Neural crest cell (in vitro differentiated cells): ENCODE measurements at regions not wholly inside any gene's neighbourhood (a gene's known extent, or its start where the extent isn't known, plus 50 kb on each side); places are given as distances from the start of the nearest gene placed in this dataset.

Experiments
- DNase-seq: peaks from one replicate; pipeline ENCODE4 v3.0.0; 2021; ENCODE audit warnings: low read depth, mixed read lengths, low spot score
- H3K27ac Mint-ChIP-seq: one replicate; pipeline ENCODE4 v1.8.0; 2021; ENCODE audit warnings: mild to moderate bottlenecking, mixed read lengths; ENCODE audit not compliant: unreplicated experiment
- H3K27me3 Mint-ChIP-seq: 2 replicates; pipeline ENCODE4 v1.8.0; 2021; ENCODE audit warnings: low read depth, mild to moderate bottlenecking, mixed read lengths
- H3K36me3 Mint-ChIP-seq: 2 replicates; pipeline ENCODE4 v1.8.0; 2021; ENCODE audit warnings: low read depth, mild to moderate bottlenecking, mixed read lengths
- H3K4me1 Mint-ChIP-seq: 2 replicates; pipeline ENCODE4 v1.8.0; 2021; ENCODE audit warnings: mixed read lengths
- H3K4me3 Mint-ChIP-seq: one replicate; pipeline ENCODE4 v1.8.0; 2021; ENCODE audit warnings: mild to moderate bottlenecking, mixed read lengths
- H3K9me3 Mint-ChIP-seq: 2 replicates; pipeline ENCODE4 v1.8.0; 2021; ENCODE audit warnings: mixed read lengths
- TF ChIP-seq, protein P1 (sequence below): fragments of 200-600 bp; sonication (generic); conservative IDR thresholded peaks from 2 replicates; pipeline ENCODE4 v1.5.0; 2021; ENCODE audit warnings: antibody characterized with exemption, mild to moderate bottlenecking

DNA sequence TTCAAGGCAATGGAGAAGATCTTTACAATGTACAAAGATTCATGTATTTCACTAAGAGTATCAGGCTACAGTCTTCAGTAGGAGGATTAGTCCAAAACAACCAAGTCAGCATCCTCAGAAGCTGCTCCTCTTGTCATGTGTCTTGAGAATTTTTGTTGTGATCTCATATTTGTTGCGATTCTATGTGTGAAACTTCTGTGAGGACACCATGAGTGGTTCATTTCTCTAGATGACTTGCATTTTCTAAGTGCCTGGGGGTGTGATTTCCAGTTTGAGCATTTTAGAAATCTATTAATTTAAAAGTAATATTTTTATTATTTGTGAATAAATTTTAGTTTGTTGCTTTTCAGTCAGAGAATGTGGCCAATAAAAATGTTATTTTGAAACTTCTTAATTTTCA is 94.5 kb downstream of the RAP2A start:
- no peak overlapping the region for H3K27ac Mint-ChIP-seq

DNA sequence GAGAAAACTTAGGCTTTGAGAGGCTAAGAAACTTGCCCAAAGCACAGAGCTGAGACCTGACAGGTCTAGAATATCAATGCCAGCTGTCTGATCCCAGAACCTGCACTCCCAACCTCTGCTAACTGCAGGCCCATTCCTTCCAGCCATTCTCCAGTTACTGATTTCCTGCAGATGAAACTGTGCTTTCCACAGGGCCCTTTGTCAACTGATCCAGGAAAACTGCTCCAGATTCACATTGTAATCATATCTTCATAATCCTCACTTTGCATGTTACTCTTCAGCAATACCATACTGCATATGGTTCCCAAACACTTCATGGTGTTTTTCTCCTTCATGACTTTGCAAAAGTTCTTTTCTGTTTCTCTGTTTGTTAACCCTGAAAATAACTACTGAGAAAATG is 100.6 kb downstream of the RAP2A start:
- H3K4me1 Mint-ChIP-seq, result no peaks in the 10 kb centered on the region
- no peak overlapping the region for H3K27ac Mint-ChIP-seq
- H3K9me3 Mint-ChIP-seq, result no peaks in the 10 kb centered on the region

More for the DNA sequence above, 94.5 kb downstream of the RAP2A start:
- no peaks in the 10 kb centered on the region for H3K27me3 Mint-ChIP-seq
- TF ChIP-seq, protein P1, sequence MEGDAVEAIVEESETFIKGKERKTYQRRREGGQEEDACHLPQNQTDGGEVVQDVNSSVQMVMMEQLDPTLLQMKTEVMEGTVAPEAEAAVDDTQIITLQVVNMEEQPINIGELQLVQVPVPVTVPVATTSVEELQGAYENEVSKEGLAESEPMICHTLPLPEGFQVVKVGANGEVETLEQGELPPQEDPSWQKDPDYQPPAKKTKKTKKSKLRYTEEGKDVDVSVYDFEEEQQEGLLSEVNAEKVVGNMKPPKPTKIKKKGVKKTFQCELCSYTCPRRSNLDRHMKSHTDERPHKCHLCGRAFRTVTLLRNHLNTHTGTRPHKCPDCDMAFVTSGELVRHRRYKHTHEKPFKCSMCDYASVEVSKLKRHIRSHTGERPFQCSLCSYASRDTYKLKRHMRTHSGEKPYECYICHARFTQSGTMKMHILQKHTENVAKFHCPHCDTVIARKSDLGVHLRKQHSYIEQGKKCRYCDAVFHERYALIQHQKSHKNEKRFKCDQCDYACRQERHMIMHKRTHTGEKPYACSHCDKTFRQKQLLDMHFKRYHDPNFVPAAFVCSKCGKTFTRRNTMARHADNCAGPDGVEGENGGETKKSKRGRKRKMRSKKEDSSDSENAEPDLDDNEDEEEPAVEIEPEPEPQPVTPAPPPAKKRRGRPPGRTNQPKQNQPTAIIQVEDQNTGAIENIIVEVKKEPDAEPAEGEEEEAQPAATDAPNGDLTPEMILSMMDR, result no peak
- H3K9me3 Mint-ChIP-seq, result no peaks in the 10 kb centered on the region
- no peak for DNase-seq
- no peaks in the 10 kb centered on the region for H3K36me3 Mint-ChIP-seq
- H3K4me1 Mint-ChIP-seq, result no peaks in the 10 kb centered on the region
- H3K4me3 Mint-ChIP-seq, result no peak overlapping the region

DNA sequence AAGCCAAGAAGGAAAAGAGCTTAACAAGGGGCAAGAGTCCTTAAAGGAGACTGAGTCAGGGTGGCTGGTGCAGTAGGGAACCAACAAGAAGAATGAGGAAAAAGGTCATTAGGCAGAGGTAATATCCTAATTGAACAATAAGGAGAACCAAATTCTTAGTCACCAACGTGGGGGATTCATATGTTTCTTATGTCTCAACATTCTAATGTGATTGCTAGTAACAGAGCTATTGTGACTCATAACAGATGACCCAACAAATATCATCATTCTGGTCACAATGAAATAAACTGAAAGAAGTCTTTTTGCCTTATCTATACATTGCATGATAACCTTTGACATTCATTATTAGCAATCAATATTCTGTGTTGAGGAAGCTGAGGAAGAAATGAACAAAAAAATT is 101.6 kb downstream of the RAP2A start:
- H3K36me3 Mint-ChIP-seq, result no peaks in the 10 kb centered on the region
- TF ChIP-seq, protein P1, result no peak
- H3K4me1 Mint-ChIP-seq, result no peaks in the 10 kb centered on the region
- no peaks in the 10 kb centered on the region for H3K9me3 Mint-ChIP-seq
- H3K27me3 Mint-ChIP-seq, result no peaks in the 10 kb centered on the region
- H3K27ac Mint-ChIP-seq, result no peak overlapping the region
- DNase-seq, result no peak
- H3K4me3 Mint-ChIP-seq, result no peak overlapping the region

More for the DNA sequence above, 100.6 kb downstream of the RAP2A start:
- H3K4me3 Mint-ChIP-seq, result no peak overlapping the region
- no peak for DNase-seq
- TF ChIP-seq, protein P1, result no peak
- H3K27me3 Mint-ChIP-seq, result no peaks in the 10 kb centered on the region
- H3K36me3 Mint-ChIP-seq, result no peaks in the 10 kb centered on the region

DNA sequence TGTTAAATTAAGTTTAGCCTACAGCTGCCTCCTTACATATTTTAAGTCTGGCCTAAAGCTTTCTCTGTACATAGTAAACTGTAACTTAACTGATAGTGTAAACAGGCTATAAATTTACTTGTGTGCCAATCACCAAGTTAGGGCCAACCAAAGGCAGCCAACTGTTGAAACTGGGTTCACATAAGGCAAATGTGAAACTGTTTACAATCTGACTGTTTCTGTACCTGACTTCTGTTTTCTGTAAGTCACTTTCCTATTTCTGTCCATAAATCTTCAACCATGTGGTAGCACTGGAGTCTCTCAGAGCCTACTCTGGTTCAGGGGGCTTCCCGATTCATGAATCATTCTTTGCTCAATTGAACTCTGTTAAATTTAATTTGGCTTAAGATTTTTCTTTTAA is 103.1 kb downstream of the RAP2A start:
- Mint-ChIP-seq H3K4me3 (no peak overlapping the region), H3K4me1 (no peaks in the 10 kb centered on the region), H3K27me3 (no peaks in the 10 kb centered on the region), H3K36me3 (no peaks in the 10 kb centered on the region), H3K27ac (no peak overlapping the region), H3K9me3 (no peaks in the 10 kb centered on the region)
- no peak for DNase-seq
- TF ChIP-seq, protein P1, result no peak

- Mint-ChIP-seq H3K9me3 (no peaks in the 10 kb centered on the region), H3K27me3 (no peaks in the 10 kb centered on the region), H3K4me1 (peaks cover 4% of the 10 kb centered on the region), H3K27ac (no peak overlapping the region), H3K36me3 (no peaks in the 10 kb centered on the region), H3K4me3 (no peak overlapping the region)
- DNase-seq, result no peak
- TF ChIP-seq, protein P1, result no peak
Measured at GRCh38 chr13:97538203-97538602, 104.2 kb downstream of the RAP2A start.
